H1 (cell line): ENCODE measurements at regions not wholly inside any gene's neighbourhood (a gene's known extent, or its start where the extent isn't known, plus 50 kb on each side); places are given as distances from the start of the nearest gene placed in this dataset.

Experiments
- CREB1 ChIP-seq: IDR thresholded peaks from 2 replicates; pipeline ENCODE4 v1.6.1; 2012; ENCODE audit warnings: inconsistent platforms
- CTCF ChIP-seq, 3 experiments: IDR thresholded peaks; 1 replicate in 2 of 3; 2 replicates in 1 of 3; pipeline versions ENCODE4 v1.5.1 to v1.6.1; 2011; ENCODE audit warnings: low read length in 3 of 3, mild to moderate bottlenecking in 3 of 3, inconsistent platforms in 2 of 3, low read depth in 1 of 3, moderate library complexity in 1 of 3; ENCODE audit not compliant: insufficient read depth in 1 of 3; ENCODE audit errors: control extremely low read depth in 1 of 3
- EGR1 ChIP-seq: IDR thresholded peaks from 2 replicates; pipeline ENCODE4 v1.6.1; 2011; ENCODE audit warnings: low read depth, low read length, borderline replicate concordance
- KDM1A ChIP-seq: fragments of 200-600, 300-600 bp; sonication (generic); IDR thresholded peaks from 2 replicates; pipeline ENCODE4 v1.7.1; 2016; ENCODE audit warnings: mild to moderate bottlenecking, low read length, borderline replicate concordance
- SP2 ChIP-seq: IDR thresholded peaks from 2 replicates; pipeline ENCODE4 v1.6.1; 2012; ENCODE audit warnings: mild to moderate bottlenecking, low read length, inconsistent platforms
- TBP ChIP-seq: IDR thresholded peaks from 2 replicates; pipeline ENCODE4 v1.6.1; 2011; ENCODE audit warnings: low read depth, low read length, improper control_type of control experiment

GRCh38 chr1:94725566-94725965, 94.6 kb upstream of the SLC44A3 start (continued):
- TF ChIP-seq CTCF (IDR thresholded peaks at IDR 0.05; ENCODE audit: control extremely low read depth in 1 of 3, insufficient read depth in 1 of 3, low read depth in 1 of 3, low read length in 3 of 3) (no peak), EGR1 (no peak), CREB1 (no peak), KDM1A (no peak), SP2 (no peak), TBP (no peak)
